LoVo (cell line): ENCODE measurements at regions not wholly inside any gene's neighbourhood (a gene's known extent, or its start where the extent isn't known, plus 50 kb on each side); places are given as distances from the start of the nearest gene placed in this dataset.
"Not testable (repeated sequence)": the region's sequence is repeated elsewhere in the genome, so short reads cannot be mapped to it uniquely, and the experiment has no call there.

ENCODE experiments used
- DNase-seq: peaks from one replicate; pipeline ENCODE4 v3.0.0-alpha.2; 2016; ENCODE audit warnings: low spot score

- DNase-seq, result not testable (repeated sequence)
Measured at GRCh38 chr2:187610450-187610849, 56.2 kb upstream of the TFPI start.

- no peak for DNase-seq
Measured at GRCh38 chr2:187612857-187613256, 58.6 kb upstream of the TFPI start.

DNA sequence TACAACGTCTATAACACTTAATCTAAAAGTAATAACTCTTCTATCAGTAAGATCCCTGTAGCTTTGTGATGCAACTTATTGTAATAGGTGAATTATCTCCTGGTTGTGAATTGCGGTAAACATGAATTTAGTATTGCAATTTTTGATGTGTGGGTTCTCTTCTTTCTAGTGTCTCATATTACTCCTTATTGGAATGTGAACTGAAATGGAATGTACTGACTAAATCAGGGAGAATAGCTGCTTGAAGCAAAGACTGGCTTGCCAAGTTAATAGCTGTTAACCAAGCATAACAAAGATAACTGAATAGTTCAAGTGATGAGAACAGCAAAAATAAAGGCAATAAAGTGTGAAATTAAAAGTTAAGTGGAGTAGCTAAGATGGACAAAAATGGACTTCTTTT lies 60.5 kb upstream of the TFPI start:
- DNase-seq, result no peak

DNA sequence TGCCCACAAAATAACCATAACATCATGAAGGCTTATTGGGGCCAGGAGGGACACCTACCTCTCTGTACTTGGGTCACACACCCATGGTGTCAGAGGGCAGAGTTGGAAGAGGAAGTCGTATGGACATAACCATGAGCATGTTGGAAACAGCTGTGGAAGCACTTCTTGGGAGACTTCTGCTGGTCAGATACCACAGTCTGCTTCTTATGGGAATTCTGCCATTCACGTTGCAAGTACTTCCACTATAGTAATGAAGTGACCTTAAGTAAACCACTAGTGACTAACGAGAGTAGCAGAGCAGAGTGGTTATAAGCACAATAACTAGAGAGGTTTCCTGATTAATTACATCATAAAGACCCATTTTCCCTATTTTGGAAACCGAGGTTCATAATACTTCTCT lies 61.1 kb upstream of the TFPI start:
- no peak for DNase-seq

- DNase-seq, result no peak
Measured at GRCh38 chr2:187615902-187616301, 61.7 kb upstream of the TFPI start.

DNA sequence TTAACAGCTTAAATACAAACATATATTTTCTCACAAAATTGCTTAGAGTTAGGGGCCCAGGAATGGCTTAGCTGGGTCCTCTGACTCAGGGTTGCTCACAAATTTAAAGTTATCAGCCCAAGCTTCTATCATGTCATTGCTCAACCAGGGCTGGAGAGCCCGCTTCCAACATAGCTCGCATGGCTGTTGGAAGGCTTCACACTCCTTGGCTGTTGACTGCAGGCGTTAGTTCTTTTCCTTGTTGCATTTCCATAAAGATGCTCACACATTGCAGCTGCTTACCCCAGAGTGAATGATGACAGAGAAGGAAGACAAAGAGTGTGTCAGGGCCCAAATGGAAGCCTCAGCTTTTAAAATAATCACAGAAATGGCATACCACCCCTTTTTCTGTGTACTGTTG lies 62.9 kb upstream of the TFPI start:
- no peak for DNase-seq

DNA sequence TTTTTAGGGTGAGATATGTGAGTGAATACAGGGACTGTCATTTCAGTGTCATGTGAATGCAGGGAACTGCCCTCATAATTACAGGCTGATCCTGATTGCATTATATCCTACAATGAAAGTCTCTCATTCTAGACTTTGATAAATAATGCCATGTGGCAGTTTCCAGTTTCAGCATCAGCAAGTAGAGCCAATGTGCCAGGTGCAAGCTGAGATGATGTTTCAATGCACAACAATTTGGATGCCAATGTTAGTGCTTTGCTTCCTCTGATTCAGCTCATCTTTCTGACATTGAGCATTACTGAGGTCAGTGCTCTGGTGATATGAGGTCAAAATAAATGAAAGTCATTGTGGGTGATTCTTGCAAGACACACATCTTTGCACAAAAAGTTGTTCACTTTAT lies 63.7 kb upstream of the TFPI start:
- DNase-seq, result no peak

DNA sequence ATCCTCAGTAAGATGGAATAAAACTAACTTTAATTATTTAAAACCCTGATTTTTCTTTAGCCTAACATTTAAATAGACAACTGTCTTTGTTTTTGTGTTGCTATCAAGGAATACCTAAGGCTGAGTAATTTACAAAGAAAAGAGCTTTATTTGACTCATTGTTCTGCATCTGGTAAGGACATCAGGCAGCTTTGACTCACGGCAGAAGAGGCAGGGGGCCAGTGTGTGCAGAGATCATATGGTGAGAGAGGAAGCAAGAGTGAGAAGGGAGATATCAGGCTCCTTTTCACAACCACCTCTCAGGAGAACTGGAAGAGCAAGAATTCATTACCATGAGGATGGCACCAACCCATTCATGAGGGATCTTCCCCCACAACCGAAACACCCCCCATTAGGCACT lies 64.6 kb upstream of the TFPI start:
- no peak for DNase-seq

- DNase-seq, result no peak
Measured at GRCh38 chr2:187627153-187627552, 72.9 kb upstream of the TFPI start.

- not testable (repeated sequence) for DNase-seq
Measured at GRCh38 chr2:187636731-187637391, 82.6 kb upstream of the TFPI start.

DNA sequence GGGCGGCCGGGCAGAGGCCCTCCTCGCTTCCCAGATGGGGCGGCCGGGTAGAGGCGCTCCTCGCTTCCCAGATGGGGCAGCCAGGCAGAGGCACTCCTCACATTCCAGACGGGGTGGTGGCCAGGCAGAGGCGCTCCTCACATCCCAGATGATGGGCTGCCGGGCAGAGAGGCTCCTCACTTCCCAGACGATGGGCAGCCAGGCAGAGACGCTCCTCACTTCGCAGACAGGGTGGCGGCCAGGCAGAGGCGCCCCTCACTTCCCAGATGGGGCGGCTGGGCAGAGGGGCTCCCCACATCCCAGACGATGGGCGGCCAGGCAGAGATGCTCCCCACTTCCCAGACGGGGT lies 83.1 kb upstream of the TFPI start:
- DNase-seq, result not testable (repeated sequence)

GRCh38 chr2:187637771-187638170 lies 83.5 kb upstream of the TFPI start:
- not testable (repeated sequence) for DNase-seq

DNA sequence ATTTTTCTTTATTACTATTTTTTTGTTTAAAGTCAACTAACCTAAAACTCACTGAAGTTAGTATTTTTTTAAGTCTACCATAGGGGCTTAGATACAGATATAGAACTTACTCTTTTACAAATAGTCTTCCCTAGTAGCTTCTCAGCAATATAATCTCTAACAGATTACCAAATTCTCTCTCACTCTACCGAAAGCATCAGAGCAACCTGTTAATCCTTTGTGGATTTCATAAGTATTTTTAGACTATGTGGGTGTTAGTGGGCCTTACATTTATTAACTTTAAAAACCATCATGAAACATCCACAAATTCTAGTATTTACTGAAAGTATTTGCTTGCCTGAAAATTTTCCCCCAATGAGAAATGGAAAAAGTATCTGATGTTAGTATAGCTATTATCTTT lies 84.6 kb upstream of the TFPI start:
- no peak for DNase-seq

GRCh38 chr2:187640926-187641510 lies 86.8 kb upstream of the TFPI start:
- DNase-seq, result no peak

DNA sequence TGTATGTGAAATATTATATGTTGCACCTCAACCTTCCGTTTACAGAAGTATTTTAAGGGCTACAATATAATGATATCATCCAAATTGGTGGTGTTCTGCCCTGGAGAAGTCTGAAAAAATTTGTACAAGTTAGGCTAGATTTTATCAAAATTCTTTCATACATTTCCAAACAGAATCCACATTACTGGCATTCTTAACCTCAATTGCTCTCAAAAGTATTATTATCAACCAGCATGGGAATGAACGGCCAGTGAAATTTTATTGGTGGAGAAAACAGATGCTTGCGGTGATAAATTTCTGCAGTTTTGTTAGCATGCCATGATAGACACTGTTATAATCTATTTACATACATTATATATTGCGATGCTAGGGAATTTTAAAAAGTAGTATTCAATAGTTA lies 88.3 kb upstream of the TFPI start:
- DNase-seq, result no peak

GRCh38 chr2:187644486-187644885 lies 90.3 kb upstream of the TFPI start:
- no peak for DNase-seq

GRCh38 chr2:187644981-187645380 lies 90.7 kb upstream of the TFPI start:
- no peak for DNase-seq

DNA sequence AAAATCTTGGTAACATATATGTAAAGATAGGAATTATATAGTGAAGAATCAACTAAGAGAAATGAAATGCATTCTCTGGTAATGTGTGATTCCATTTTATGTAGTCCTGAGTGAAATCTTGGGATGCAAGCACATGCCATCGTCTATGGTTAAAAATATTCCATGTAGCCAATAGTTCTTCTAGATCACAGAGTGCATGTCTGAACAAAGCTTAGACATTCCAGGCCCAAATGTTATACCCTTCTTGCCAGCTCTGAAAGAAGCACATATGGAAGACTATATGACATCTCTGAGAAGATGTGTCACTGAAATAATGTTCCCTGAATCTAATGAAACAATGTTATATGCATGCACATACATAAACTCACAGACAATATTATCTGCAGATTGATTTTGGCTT lies 92.3 kb upstream of the TFPI start:
- no peak for DNase-seq

- DNase-seq, result no peak
Measured at GRCh38 chr2:187654535-187654934, 100.3 kb upstream of the TFPI start.

DNA sequence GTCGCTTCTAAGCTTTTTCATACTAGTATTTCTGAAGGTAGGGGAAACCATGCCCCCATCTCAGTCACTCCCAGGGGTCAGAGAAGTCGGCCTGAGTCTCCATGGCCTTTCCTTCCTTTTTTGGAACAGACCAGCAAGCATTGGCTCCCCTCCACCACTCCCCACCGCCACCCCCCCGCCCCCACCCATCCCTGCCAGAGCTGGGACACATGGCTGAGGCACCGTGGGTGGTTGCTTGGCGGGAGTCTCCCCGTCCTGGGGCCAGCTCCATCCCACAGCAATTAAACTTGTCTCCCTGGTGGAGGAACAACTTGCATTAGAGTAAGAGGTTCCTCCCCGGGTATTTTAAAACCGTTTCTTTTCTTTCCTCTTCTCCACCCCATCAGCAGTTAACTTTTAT lies 100.8 kb upstream of the TFPI start:
- no peak for DNase-seq

DNA sequence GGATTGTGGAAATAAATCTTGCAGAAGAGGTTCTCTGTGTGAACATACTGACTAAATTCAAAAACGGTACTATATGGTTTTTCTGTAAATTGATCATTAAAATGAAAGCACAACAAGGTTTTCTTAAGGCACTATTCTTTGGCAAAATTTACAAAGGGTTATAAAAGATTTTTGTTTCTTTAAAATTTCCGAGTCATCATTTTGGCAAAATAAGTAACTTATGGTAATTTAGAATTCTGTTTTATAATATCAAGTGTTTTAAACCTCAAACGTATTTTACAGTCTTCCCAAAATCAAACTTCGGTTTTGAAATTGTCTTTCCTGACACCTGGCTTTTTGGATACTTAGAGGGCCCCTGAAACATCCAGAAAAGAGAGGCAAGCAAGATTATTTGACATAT lies 101.9 kb upstream of the TFPI start:
- DNase-seq, result no peak

DNA sequence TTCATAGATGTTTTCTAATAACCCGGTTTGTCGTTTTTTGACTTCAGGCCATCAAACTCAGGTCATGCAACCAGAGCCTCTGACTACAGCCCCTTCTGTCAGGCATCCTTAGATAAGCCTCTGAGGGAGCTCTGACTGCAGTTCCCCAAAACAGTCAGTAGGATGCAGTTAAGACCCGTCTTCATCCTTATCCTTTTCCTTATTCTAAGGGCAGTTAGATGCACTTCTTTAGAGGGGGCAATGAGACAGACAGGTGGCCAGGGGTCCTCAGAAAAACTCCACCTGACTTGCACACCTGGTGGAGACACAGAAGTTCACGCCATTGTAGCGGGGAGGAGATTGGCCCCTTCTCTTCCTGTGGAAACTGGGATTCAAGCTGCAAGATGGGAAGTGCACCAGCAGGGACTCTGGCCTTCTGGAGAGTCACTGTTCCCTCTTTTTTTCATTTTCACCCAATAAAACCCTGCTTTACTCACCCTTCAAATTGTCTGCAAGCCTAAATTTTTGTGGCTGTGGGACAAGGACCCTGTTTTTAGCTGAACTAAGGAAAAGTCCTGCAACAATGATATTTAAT lies 104.8 kb upstream of the TFPI start:
- DNase-seq, result no peak

- not testable (repeated sequence) for DNase-seq
Measured at GRCh38 chr2:187676050-187676449, 121.8 kb upstream of the TFPI start.

DNA sequence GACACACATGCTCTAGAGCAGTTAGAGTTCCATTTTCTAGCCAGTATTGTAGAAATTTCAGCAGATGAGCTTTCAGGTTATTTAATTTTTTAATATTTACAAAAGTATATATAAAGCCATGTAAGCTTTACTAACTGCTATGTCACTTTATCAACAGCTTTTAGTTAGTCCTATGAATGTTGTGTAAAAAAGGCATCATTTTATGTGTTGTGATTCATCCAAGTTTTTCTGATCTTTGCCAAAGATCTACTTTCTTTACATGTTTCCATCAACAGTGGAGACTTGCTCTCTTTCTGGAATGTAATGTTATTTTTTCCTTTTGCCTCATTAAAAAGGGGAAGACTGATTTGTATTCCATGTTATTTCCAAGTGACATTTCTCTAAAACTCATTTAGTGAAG lies 125.2 kb upstream of the TFPI start:
- DNase-seq, result no peak
